Stimulated activated naive CD8-positive, alpha-beta T cell treated with anti-CD3 and anti-CD28 coated beads, Interleukin-15, Interleukin-2, amounts not matched to agents 100 U/mL and 50 U/mL, for 24 hours (primary cell): ENCODE measurements at regions not wholly inside any gene's neighbourhood (a gene's known extent, or its start where the extent isn't known, plus 50 kb on each side); places are given as distances from the start of the nearest gene placed in this dataset.
A peak's percentile ranks its signal among the peaks of the same experiment; 100 is the strongest.

Experiments used
- ATAC-seq: fragments of 150-1000 bp; cut with Tn5 transposase; one replicate; pipeline ENCODE4 v1.10.0; 2021
- DNase-seq: peaks from one replicate; pipeline ENCODE4 v3.0.0; 2021

GRCh38 chr9:106326493-106326892 is 536.5 kb upstream of the ZNF462 start:
- DNase-seq (no peak), ATAC-seq (no peak)

GRCh38 chr9:106333481-106333880 is 529.5 kb upstream of the ZNF462 start:
- ATAC-seq = no peak
- DNase-seq = no peak

- ATAC-seq (no peak), DNase-seq (no peak)
Measured at GRCh38 chr9:106334081-106334480, 528.9 kb upstream of the ZNF462 start.

- no peak for ATAC-seq
- no peak for DNase-seq
Measured at GRCh38 chr9:106339882-106340281, 523.1 kb upstream of the ZNF462 start.

GRCh38 chr9:106350777-106351176 is 512.2 kb upstream of the ZNF462 start:
- ATAC-seq (no peak), DNase-seq (no peak)

- ATAC-seq = no peak
- no peak for DNase-seq
Measured at GRCh38 chr9:106356924-106357323, 506.0 kb upstream of the ZNF462 start.

GRCh38 chr9:106358331-106358730 is 504.6 kb upstream of the ZNF462 start:
- no peak for ATAC-seq
- DNase-seq = no peak

GRCh38 chr9:106376689-106377088 is 486.3 kb upstream of the ZNF462 start:
- DNase-seq = no peak

GRCh38 chr9:106383072-106383471 is 479.9 kb upstream of the ZNF462 start:
- no peak for ATAC-seq

More at GRCh38 chr9:106376689-106377088, 486.3 kb upstream of the ZNF462 start:
- no peak for ATAC-seq

GRCh38 chr9:106387965-106388364 is 475.0 kb upstream of the ZNF462 start:
- DNase-seq (no peak), ATAC-seq (no peak)

More at GRCh38 chr9:106383072-106383471, 479.9 kb upstream of the ZNF462 start:
- DNase-seq = no peak

GRCh38 chr9:106393226-106393625 is 469.7 kb upstream of the ZNF462 start:
- ATAC-seq = no peak
- DNase-seq = no peak

- no peak for ATAC-seq
- DNase-seq = no peak
Measured at GRCh38 chr9:106400170-106400569, 462.8 kb upstream of the ZNF462 start.

- DNase-seq (no peak), ATAC-seq (no peak)
Measured at GRCh38 chr9:106400950-106401349, 462.0 kb upstream of the ZNF462 start.

GRCh38 chr9:106403081-106403480 is 459.9 kb upstream of the ZNF462 start:
- DNase-seq (no peak), ATAC-seq (no peak)

GRCh38 chr9:106404137-106404536 is 458.8 kb upstream of the ZNF462 start:
- no peak for ATAC-seq
- DNase-seq = no peak

- ATAC-seq = no peak
- DNase-seq = no peak
Measured at GRCh38 chr9:106405871-106406435, 457.0 kb upstream of the ZNF462 start.

GRCh38 chr9:106414042-106414441 is 448.9 kb upstream of the ZNF462 start:
- DNase-seq (no peak), ATAC-seq (no peak)

GRCh38 chr9:106417685-106418084 is 445.3 kb upstream of the ZNF462 start:
- no peak for DNase-seq
- ATAC-seq = no peak

- DNase-seq (no peak), ATAC-seq (no peak)
Measured at GRCh38 chr9:106419829-106420228, 443.1 kb upstream of the ZNF462 start.

- peak; percentile 51 for ATAC-seq
- peak; percentile 12 for DNase-seq
Measured at GRCh38 chr9:106420511-106420944, 442.4 kb upstream of the ZNF462 start.

GRCh38 chr9:106421772-106422171 is 441.2 kb upstream of the ZNF462 start:
- DNase-seq (no peak), ATAC-seq (peak; percentile 48)

GRCh38 chr9:106423575-106423974 is 439.4 kb upstream of the ZNF462 start:
- ATAC-seq (no peak), DNase-seq (no peak)

- DNase-seq (no peak), ATAC-seq (no peak)
Measured at GRCh38 chr9:106432631-106433030, 430.3 kb upstream of the ZNF462 start.

- DNase-seq = no peak
- no peak for ATAC-seq
Measured at GRCh38 chr9:106438928-106439327, 424.0 kb upstream of the ZNF462 start.

- no peak for DNase-seq
Measured at GRCh38 chr9:106441283-106441682, 421.7 kb upstream of the ZNF462 start.

More at GRCh38 chr9:106441283-106441682, 421.7 kb upstream of the ZNF462 start:
- ATAC-seq = no peak
